ENCODE measurements at regions not wholly inside any gene's neighbourhood (a gene's known extent, or its start where the extent isn't known, plus 50 kb on each side); places are given as distances from the start of the nearest gene placed in this dataset.

GRCh38 chr3:72372161-72372560, 476.1 kb downstream of the SHQ1 start:
- DNase-seq (ENCODE audit: low read depth) = no peak
- H3K4me3 ChIP-seq (ENCODE audit: low read depth, low read length) = no peak overlapping the region

DNA sequence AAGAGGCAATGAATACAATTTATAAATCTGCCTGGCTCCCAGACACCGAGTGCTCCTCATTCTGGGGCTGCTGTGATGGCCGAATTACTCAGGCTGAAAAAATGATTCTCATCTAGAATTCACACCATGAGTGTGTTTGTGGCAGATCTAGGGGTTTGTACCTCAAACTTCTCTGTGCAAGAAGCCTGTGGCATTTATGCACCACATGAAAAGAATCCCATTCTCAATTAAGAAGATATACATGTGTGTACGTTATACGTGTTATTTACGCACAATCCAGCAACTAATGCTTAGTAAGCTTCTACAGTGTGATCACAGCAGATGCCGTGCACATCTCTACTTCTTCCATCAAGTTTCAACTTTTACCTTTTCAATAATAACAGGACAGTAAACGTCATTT, 476.8 kb downstream of the SHQ1 start:
- no peak overlapping the region for H3K4me3 ChIP-seq (ENCODE audit: low read depth, low read length)
- no peak for DNase-seq (ENCODE audit: low read depth)

DNA sequence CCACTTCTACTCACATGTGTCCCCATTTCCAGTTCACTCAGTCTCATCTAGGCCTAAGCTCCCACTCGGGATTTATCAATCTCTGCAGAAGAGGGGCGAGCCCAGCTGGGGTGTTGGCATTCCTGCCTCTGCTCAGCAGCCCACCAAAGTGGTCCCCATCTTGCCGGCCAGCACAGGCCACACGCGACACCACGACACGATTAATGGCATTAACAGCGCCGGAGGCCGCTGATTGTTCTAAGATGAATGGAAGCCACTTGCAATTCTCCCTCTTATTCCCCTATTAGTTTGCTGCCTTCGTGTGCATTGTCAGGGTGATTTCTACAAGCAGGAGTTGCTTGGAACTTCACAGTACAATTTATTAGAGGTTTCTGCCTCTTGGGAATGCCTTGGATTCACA, 477.3 kb downstream of the SHQ1 start:
- no peak for DNase-seq (ENCODE audit: low read depth)
- no peak overlapping the region for H3K4me3 ChIP-seq (ENCODE audit: low read depth, low read length)

DNA sequence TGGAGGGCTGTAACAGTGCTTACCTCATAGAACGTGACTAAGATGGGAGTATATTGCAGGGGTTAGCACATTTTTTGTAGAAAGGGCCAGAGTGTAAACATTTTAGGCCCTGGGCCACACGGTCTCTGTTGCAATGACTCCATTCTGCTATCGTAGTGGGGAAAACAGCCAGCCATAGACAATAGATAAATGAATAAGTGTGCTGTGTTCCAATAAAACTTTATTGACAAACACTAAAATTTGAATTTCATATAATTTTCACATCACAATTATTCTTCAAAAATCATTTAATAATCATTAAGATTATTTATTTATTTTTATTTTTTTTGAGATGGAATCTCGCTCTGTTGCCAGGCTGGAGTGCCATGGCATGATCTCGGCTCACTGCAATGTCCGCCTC, 478.6 kb downstream of the SHQ1 start:
- no peak for DNase-seq (ENCODE audit: low read depth)
- H3K4me3 ChIP-seq (ENCODE audit: low read depth, low read length) = no peak overlapping the region

GRCh38 chr3:72368331-72368975, 479.8 kb downstream of the SHQ1 start:
- H3K4me3 ChIP-seq (ENCODE audit: low read depth, low read length) = no peak overlapping the region
- DNase-seq (ENCODE audit: low read depth) = no peak

- no peak for DNase-seq (ENCODE audit: low read depth)
- H3K4me3 ChIP-seq (ENCODE audit: low read depth, low read length) = no peak overlapping the region
Observed at GRCh38 chr3:72361990-72362389, 486.3 kb downstream of the SHQ1 start.

DNA sequence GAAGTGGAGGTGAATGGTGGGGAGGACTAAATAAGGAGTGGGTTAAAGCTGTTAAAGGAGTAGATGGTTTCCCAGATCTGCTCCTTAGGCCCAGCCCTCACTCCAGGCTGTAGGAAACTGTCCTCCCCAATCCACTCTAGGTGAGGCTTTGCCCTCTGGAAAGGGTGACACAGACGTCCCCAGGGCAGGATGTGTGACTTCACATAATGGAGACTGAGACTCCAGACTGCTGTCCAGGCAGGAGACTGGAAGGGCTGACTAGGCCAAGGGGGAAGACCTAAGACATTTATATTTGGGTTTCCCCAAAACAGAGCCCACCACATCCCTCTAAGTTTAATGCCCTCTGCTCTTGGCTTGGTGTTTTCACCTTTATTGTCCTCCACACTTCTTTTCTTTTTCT, 488.5 kb downstream of the SHQ1 start:
- DNase-seq (ENCODE audit: low read depth) = no peak
- no peak overlapping the region for H3K4me3 ChIP-seq (ENCODE audit: low read depth, low read length)

- DNase-seq (ENCODE audit: low read depth) = no peak
- no peak overlapping the region for H3K4me3 ChIP-seq (ENCODE audit: low read depth, low read length)
Observed at GRCh38 chr3:72355168-72355567, 493.1 kb downstream of the SHQ1 start.

DNA sequence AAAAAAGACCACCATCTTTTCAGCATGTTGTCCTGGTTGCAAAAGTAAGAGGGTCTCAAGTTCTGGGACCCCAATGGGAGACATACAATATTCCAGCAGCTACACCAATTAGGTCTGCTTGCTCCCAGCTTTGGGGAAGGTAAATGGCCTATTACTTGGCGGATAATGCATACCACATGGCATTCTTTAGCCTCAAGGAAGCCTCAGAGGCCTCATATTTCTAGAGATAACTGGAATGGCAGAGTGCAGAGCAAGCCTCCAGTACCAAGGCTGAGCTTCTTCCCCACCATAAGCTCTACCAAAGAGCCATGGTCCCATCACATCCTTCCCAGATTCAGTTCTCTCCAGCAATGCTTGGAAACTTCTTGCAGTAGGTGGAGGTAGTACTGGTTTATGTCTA, 493.8 kb downstream of the SHQ1 start:
- no peak for DNase-seq (ENCODE audit: low read depth)

GRCh38 chr3:72353236-72354128, 494.8 kb downstream of the SHQ1 start:
- no peak overlapping the region for H3K4me3 ChIP-seq (ENCODE audit: low read depth, low read length)

More for the DNA sequence above, 493.8 kb downstream of the SHQ1 start:
- no peak overlapping the region for H3K4me3 ChIP-seq (ENCODE audit: low read depth, low read length)

GRCh38 chr3:72352176-72352575, 496.1 kb downstream of the SHQ1 start:
- no peak overlapping the region for H3K4me3 ChIP-seq (ENCODE audit: low read depth, low read length)
- no peak for DNase-seq (ENCODE audit: low read depth)

More at GRCh38 chr3:72353236-72354128, 494.8 kb downstream of the SHQ1 start:
- DNase-seq (ENCODE audit: low read depth) = no peak

DNA sequence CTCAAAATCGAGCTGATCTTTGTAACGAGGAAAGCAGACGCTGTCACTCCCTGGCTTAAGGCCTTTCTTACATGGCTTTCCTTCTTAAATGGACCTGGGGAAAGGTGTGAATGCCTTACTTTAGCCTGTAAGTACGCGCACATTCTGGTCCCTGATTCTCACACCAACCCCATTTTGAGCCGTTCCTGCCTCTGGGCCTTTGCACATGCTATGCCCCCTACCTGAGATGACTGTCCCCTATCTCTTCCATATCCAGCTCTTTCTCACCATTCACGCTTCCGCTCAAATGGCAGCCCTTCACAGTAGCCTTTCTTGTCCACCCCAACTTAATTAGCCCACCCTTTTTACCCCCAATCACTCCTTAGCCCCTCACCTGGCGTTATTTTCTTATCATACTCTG, 496.7 kb downstream of the SHQ1 start:
- H3K4me3 ChIP-seq (ENCODE audit: low read depth, low read length) = no peak overlapping the region
- DNase-seq (ENCODE audit: low read depth) = no peak

DNA sequence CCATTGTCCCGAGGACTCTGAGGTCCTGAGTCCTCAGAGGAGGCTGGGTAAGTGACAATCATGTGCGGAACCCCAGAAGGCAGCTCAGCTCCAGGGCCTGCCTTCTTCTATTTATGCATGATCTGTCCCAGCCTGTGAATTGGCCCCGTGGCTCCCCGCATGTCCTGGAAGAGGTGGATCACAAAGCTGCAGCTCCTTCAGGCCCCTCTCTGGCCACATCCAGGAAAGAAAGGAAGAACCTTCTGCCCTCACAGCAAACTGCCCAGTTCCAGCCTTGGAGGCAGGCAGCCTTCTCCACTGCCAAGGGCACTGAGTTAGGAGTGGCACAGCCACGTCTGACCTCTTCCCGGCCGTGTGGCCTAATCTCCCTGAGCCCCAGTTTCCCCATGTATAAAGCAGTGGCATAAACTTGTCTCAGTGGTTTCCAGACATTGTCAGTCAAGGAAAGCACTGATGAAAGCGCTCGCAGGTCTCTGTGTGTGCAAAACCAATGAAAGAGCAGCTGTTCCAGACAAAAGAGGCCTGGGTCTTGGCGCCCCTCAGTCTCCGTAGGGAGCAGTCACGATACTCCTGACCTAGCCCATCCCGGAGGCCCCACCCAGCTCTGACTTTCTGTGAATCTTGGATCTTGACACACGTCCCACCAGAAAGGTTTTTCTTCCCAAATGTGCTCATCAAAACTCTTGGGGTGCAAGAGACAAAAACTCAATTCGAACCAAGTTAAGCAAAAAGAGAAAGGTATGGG, 497.3 kb downstream of the SHQ1 start:
- H3K4me3 ChIP-seq (ENCODE audit: low read depth, low read length) = no peak overlapping the region
- DNase-seq (ENCODE audit: low read depth) = no peak

DNA sequence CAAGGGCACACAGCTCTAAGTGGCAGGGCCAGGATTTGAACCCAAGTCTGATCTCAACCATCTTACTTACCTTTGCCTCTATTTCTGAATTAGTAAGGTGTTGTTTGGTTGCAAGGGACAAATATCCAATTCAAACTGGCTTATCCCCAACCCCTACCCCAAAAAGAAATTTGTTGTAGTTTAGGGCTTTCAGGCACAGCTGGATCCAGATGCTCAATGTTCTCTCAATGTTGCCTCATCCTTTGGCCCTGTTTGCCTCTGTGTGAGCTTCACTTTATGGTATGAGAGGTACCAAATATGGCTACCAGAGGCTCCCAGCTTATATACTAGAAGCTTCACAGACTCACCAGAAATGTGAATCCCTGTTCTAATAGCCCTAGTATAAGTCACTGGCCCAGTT, 499.9 kb downstream of the SHQ1 start:
- no peak overlapping the region for H3K4me3 ChIP-seq (ENCODE audit: low read depth, low read length)
- DNase-seq (ENCODE audit: low read depth) = no peak

- no peak overlapping the region for H3K4me3 ChIP-seq (ENCODE audit: low read depth, low read length)
Observed at GRCh38 chr3:72347819-72348319, 500.4 kb downstream of the SHQ1 start.

DNA sequence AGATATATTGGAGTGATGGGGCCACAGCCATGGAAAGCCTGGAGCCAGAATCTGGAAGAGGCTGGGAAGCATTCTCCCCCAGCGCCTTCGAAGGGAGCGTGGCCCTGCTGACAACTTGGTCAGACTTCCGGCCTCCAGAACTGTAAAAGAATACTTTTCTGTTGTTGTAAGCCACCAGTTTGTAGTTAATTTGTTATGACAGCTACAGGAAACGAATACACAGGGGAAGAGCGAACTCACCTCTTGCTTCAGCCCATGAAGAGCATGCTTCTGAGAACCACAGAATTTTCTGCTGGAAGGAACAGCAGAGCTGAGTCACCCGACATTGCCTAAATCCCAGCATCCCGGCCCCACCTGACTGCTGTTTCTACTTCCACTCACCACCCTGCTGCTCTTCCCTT, 501.7 kb downstream of the SHQ1 start:
- peak; percentile 99 for DNase-seq (ENCODE audit: low read depth)
- no peak overlapping the region for H3K4me3 ChIP-seq (ENCODE audit: low read depth, low read length)

More at GRCh38 chr3:72347819-72348319, 500.4 kb downstream of the SHQ1 start:
- no peak for DNase-seq (ENCODE audit: low read depth)

DNA sequence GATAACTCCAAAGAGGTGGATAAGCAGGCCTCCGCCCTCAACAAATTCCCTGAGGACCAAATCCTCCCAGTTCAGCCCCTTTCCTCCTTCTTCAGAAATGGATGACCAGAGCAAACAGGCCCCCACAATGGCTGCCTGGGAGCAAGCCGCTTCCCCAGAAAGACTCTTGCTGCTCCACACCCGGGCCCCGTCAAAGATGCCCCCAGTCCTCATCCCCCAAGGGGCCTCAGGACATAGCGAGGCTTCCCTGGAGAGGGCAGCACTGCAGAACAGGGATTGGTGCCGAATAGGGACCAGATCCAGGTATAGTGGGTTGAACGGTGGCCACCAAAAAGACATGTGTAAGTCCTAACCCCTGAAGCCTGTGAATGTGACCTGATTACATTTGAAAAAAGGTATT, 502.3 kb downstream of the SHQ1 start:
- H3K4me3 ChIP-seq (ENCODE audit: low read depth, low read length) = no peak overlapping the region
- DNase-seq (ENCODE audit: low read depth) = no peak

DNA sequence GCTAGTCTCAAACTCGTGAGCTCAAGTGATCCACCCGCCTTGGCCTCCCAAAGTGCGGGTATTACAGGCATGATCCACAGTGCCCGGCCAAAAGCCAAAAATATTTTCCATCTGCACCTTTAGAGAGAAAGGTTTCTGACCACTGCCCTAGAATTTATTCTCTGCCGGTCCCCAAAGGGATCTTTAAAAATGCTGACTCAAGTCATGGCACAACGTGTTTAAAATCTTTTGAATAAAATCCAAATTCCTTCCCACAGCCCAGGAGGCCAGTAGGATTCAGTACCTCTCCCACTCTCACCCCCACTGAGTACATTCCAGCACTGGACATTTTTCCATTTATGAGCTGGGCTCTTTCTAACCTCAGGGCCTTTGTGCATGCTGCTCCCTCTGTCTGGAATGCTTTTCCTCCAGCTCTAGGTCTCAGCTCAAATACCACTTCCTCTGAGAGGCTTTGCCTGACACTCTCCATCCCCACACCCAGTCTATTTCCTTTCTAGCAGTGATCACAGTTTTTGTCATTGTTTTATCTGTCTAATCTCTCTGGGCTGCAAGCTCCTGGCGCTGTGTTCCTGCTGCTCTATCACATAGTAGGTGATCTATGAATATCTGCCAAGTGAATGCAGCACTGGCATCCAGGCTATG, 502.9 kb downstream of the SHQ1 start:
- DNase-seq (ENCODE audit: low read depth) = no peak

DNA sequence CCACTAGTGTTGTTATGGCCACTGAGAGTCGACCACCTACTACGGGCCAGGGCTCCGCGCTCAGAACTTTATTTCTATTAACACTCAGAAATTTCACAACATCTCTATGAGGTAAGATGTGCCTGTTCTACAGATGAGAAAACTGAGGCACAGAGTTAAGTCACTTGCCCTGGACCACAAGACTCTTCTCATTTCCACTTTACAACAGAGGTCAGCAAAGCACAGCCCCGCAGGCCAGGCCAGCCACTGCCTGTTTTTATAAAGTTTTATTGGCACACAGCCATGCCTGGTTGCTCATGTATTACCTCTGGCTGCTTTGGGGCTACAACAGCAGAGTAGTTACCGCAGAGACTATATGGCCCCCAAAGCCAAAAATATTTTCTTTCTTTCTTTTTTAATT, 503.6 kb downstream of the SHQ1 start:
- no peak overlapping the region for H3K4me3 ChIP-seq (ENCODE audit: low read depth, low read length)
- DNase-seq (ENCODE audit: low read depth) = no peak

More for the DNA sequence above, 502.9 kb downstream of the SHQ1 start:
- H3K4me3 ChIP-seq (ENCODE audit: low read depth, low read length) = no peak overlapping the region

DNA sequence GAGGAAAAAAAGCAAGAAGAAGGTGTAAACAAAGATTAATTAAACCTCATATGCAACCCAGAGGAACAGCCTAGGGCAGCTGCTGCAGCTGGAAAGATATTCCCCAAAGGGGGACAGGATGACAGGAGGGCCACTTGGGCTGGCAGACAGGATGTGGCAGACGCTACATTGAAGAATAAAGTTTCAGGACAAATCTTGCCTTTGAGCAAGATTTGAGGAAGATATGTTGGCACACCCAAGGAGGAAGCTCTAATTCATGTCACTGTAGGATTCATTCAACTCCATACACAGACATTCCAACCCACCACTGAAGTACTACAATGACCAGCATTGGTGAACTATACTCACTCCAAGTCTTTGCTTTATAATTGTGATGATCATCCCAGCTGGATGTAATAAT, 504.0 kb downstream of the SHQ1 start:
- no peak for DNase-seq (ENCODE audit: low read depth)
- no peak overlapping the region for H3K4me3 ChIP-seq (ENCODE audit: low read depth, low read length)
